ENCODE measurements at regions not wholly inside any gene's neighbourhood (a gene's known extent, or its start where the extent isn't known, plus 50 kb on each side); places are given as distances from the start of the nearest gene placed in this dataset.
A peak's percentile ranks its signal among the peaks of the same experiment; 100 is the strongest.

GRCh38 chr7:118312966-118313365 lies 88.5 kb downstream of the ANKRD7 start:
- DNase-seq (ENCODE audit: low spot score) (no peak), ATAC-seq (no peak)
- H3K9me2 ChIP-seq (ENCODE audit: insufficient read depth): peaks cover under 1% of the 10 kb centered on the region
- Mint-ChIP-seq H3K4me3 (no peak overlapping the region), H3K27ac (peak overlapping the region; percentile 43; the same call in 1 of the 2 replicates), H3K36me3 (ENCODE audit: low read depth) (peaks cover 16% of the 10 kb centered on the region), H3K4me1 (peaks cover 11% of the 10 kb centered on the region; the same call in 2 of the 3 replicates), H3K27me3 (ENCODE audit: insufficient read depth, low read depth, poor library complexity) (peaks cover 4% of the 10 kb centered on the region), H3K9me3 (peaks cover 26% of the 10 kb centered on the region)
- no peak for TF ChIP-seq EZH2phosphoT487 (IDR thresholded peaks at IDR 0.05; ENCODE audit: unreplicated experiment)
- 0 out of 2 replicates have a peak overlapping the region, but pooled peaks have one; percentile 11 for H3K4me2 ChIP-seq
- no peak overlapping the region for H2AFZ ChIP-seq
- peaks cover 14% of the 10 kb centered on the region for H3K4me1 ChIP-seq (ENCODE audit: insufficient read depth)
- H3K79me2 ChIP-seq (replicated peaks; ENCODE audit: insufficient read depth): no peaks in the 10 kb centered on the region
- H4K20me1 ChIP-seq (replicated peaks; ENCODE audit: insufficient read depth): no peaks in the 10 kb centered on the region; the same call in 1 of the 2 replicates
- peaks cover 7% of the 10 kb centered on the region; the same call in 1 of the 2 replicates for H3K36me3 ChIP-seq (ENCODE audit: insufficient read depth)
- no peak overlapping the region for H3K27ac ChIP-seq (ENCODE audit: low read depth)
- H3K4me3 ChIP-seq: no peak overlapping the region
- H3K27me3 ChIP-seq (ENCODE audit: insufficient read depth): no peaks in the 10 kb centered on the region
- H3F3A ChIP-seq (replicated peaks; ENCODE audit: low read depth): no peaks in the 10 kb centered on the region

GRCh38 chr7:118324790-118325449 lies 100.4 kb downstream of the ANKRD7 start:
- ATAC-seq (peak; percentile 66), DNase-seq (ENCODE audit: low spot score) (no peak)
- TF ChIP-seq, protein P1, sequence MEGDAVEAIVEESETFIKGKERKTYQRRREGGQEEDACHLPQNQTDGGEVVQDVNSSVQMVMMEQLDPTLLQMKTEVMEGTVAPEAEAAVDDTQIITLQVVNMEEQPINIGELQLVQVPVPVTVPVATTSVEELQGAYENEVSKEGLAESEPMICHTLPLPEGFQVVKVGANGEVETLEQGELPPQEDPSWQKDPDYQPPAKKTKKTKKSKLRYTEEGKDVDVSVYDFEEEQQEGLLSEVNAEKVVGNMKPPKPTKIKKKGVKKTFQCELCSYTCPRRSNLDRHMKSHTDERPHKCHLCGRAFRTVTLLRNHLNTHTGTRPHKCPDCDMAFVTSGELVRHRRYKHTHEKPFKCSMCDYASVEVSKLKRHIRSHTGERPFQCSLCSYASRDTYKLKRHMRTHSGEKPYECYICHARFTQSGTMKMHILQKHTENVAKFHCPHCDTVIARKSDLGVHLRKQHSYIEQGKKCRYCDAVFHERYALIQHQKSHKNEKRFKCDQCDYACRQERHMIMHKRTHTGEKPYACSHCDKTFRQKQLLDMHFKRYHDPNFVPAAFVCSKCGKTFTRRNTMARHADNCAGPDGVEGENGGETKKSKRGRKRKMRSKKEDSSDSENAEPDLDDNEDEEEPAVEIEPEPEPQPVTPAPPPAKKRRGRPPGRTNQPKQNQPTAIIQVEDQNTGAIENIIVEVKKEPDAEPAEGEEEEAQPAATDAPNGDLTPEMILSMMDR (conservative IDR thresholded peaks at IDR 0.05; ENCODE audit: low read depth in 2 of 2): peak in 1 of 2 experiments; percentile 46; a peak in 2 of 4 replicates
- TF ChIP-seq REST (IDR thresholded peaks at IDR 0.05; ENCODE audit: unreplicated experiment): no peak
- TF ChIP-seq, protein P2, sequence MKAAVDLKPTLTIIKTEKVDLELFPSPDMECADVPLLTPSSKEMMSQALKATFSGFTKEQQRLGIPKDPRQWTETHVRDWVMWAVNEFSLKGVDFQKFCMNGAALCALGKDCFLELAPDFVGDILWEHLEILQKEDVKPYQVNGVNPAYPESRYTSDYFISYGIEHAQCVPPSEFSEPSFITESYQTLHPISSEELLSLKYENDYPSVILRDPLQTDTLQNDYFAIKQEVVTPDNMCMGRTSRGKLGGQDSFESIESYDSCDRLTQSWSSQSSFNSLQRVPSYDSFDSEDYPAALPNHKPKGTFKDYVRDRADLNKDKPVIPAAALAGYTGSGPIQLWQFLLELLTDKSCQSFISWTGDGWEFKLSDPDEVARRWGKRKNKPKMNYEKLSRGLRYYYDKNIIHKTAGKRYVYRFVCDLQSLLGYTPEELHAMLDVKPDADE (IDR thresholded peaks at IDR 0.05): no peak
- no peak for TF ChIP-seq EZH2phosphoT487 (IDR thresholded peaks at IDR 0.05; ENCODE audit: unreplicated experiment)
- Histone ChIP-seq H3K36me3 (ENCODE audit: insufficient read depth) (no peaks in the 10 kb centered on the region), H3F3A (replicated peaks; ENCODE audit: low read depth) (no peaks in the 10 kb centered on the region), H3K9me2 (ENCODE audit: insufficient read depth) (no peaks in the 10 kb centered on the region), H3K4me3 (no peak overlapping the region), H3K79me2 (replicated peaks; ENCODE audit: insufficient read depth) (no peaks in the 10 kb centered on the region), H4K20me1 (replicated peaks; ENCODE audit: insufficient read depth) (no peaks in the 10 kb centered on the region), H2AFZ (no peak overlapping the region), H3K27ac (ENCODE audit: low read depth) (no peak overlapping the region), H3K27me3 (ENCODE audit: insufficient read depth) (no peaks in the 10 kb centered on the region), H3K4me1 (ENCODE audit: insufficient read depth) (peaks cover 6% of the 10 kb centered on the region), H3K4me2 (no peak overlapping the region)
- Mint-ChIP-seq H3K4me1 (peaks cover 16% of the 10 kb centered on the region), H3K4me3 (no peak overlapping the region), H3K36me3 (ENCODE audit: low read depth) (no peaks in the 10 kb centered on the region), H3K9me3 (no peaks in the 10 kb centered on the region), H3K27me3 (ENCODE audit: insufficient read depth, low read depth, poor library complexity) (peaks cover 2% of the 10 kb centered on the region), H3K27ac (no peak overlapping the region)

All from GM23338 (cell line).